GM12864 (cell line): ENCODE measurements at regions not wholly inside any gene's neighbourhood (a gene's known extent, or its start where the extent isn't known, plus 50 kb on each side); places are given as distances from the start of the nearest gene placed in this dataset.

Source experiments
- DNase-seq: peaks from one replicate; pipeline ENCODE4 v3.0.0-alpha.2; 2011; ENCODE audit warnings: low read depth
- H3K4me3 ChIP-seq: 2 replicates; pipeline ENCODE4 v1.5.1; 2011; ENCODE audit warnings: mild to moderate bottlenecking, low read depth, low read length, control low read depth
- TF ChIP-seq, protein P1 (sequence below): IDR thresholded peaks from 2 replicates; pipeline ENCODE4 v1.5.1; 2011; ENCODE audit warnings: low read depth, mild to moderate bottlenecking, moderate library complexity, low read length, control low read depth, inconsistent platforms; ENCODE audit errors: missing control alignments

GRCh38 chr22:23511627-23512347 is 68.3 kb downstream of the IGLL1 start:
- H3K4me3 ChIP-seq, result no peak overlapping the region
- DNase-seq, result no peak
- TF ChIP-seq, protein P1, sequence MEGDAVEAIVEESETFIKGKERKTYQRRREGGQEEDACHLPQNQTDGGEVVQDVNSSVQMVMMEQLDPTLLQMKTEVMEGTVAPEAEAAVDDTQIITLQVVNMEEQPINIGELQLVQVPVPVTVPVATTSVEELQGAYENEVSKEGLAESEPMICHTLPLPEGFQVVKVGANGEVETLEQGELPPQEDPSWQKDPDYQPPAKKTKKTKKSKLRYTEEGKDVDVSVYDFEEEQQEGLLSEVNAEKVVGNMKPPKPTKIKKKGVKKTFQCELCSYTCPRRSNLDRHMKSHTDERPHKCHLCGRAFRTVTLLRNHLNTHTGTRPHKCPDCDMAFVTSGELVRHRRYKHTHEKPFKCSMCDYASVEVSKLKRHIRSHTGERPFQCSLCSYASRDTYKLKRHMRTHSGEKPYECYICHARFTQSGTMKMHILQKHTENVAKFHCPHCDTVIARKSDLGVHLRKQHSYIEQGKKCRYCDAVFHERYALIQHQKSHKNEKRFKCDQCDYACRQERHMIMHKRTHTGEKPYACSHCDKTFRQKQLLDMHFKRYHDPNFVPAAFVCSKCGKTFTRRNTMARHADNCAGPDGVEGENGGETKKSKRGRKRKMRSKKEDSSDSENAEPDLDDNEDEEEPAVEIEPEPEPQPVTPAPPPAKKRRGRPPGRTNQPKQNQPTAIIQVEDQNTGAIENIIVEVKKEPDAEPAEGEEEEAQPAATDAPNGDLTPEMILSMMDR, result no peak

- no peak for DNase-seq
- no peak overlapping the region for H3K4me3 ChIP-seq
- TF ChIP-seq, protein P1, result no peak
These were observed 70.4 kb downstream of the IGLL1 start for GRCh38 chr22:23509571-23510302.

DNA sequence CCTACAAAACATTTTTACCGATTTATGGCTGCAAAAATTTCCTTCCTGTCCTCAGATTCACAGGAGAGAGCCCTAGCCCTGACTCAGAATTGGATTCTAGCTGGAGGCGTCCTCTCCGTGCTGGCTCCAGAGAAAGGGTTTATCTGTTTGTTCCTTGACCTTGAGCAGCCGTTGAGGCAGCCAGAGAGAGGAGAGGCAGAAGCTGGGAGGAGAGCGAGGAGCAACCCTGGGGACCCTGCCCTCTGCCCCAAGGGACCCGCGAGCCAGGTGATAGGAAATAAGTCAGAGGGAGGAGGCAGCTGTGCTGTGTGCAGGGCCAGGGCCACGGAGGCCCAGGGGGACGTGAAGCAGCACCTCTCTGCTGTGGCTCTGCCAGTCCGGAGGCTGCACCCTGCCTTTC is 75.6 kb downstream of the IGLL1 start:
- TF ChIP-seq, protein P1, result no peak
- DNase-seq, result no peak
- no peak overlapping the region for H3K4me3 ChIP-seq

DNA sequence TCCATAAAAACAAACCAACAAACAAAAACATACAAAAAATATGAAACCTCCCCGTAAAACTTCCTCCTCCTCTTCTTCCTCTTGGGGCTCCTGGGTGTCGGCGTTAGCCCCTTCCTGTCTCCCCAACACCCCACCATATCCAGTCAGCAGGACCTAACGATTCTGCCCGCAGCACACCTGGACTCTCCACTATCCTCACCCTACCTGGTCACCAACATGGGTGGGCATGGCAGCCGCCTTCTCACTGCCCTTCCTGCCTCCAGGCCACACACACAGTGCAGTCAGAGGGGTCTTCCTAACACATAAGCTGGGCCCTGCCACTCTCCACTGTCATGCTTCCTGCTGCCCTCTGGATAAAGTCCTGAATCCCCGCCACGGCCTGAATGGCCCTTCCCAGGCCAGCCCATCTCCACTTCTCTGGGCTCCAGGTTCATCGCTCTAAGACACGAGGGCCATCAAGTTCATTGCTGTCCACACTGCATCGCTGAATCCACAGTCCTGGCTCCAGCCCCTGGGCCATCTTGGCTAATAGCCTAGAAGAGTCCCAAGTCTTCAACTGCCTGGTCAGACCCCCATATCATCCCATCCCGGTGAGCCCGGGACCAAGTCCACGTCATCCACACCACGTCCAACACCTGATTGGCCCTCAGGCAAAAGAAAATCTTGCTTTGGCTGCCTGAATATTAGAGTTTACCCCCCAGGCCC is 76.2 kb downstream of the IGLL1 start:
- DNase-seq, result no peak

DNA sequence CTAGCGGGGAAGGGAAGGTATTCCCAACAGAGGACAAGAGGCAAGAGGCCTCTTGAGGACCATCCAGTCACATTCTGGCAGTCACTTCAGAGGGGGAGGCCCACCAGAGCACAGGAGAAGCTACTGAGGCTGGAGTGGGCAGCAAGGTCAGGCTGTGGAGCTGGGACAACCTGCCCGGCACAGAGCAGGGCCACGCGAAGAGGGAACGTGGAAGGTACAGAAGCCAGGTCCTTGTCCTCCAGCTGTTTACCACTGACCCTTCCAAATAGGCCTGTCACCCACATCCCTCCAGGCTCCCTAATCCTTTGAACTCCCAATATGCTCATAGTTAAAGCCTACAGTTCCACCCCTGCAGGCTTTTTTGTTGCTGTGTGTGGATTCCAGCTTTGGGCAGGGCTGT is 76.9 kb downstream of the IGLL1 start:
- no peak for DNase-seq
- no peak overlapping the region for H3K4me3 ChIP-seq
- TF ChIP-seq, protein P1, result no peak

More for the DNA sequence above, 76.2 kb downstream of the IGLL1 start:
- no peak overlapping the region for H3K4me3 ChIP-seq
- TF ChIP-seq, protein P1, result no peak

DNA sequence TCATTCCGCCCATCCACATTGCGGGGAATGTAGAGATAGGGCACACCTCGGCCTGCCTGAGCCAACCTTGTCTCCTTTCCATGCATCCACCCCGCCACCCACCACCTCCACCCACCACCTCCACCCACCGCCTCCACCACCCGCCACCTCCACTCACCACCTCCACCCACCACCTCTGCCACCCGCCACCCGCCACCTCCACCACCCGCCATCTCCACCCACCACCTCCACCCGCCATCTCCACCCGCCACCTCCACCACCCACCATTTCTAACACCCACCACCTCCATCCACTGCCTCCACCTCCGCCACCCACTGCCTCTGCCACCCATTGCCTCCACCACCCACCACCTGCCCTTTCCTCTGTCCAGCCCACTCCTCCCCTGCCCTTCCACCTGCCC is 78.4 kb downstream of the IGLL1 start:
- TF ChIP-seq, protein P1, result no peak
- no peak overlapping the region for H3K4me3 ChIP-seq
- DNase-seq, result no peak
